DND-41 (cell line): ENCODE measurements at regions not wholly inside any gene's neighbourhood (a gene's known extent, or its start where the extent isn't known, plus 50 kb on each side); places are given as distances from the start of the nearest gene placed in this dataset.

ENCODE experiments used
- ATAC-seq: fragments of 200-7000 bp; cut with Tn5 transposase; 3 replicates; pipeline ENCODE4 v1.9.1; 2021; ENCODE audit warnings: low read depth; ENCODE audit not compliant: insufficient read depth
- DNase-seq: peaks from one replicate; pipeline ENCODE4 v3.0.0-alpha.2; 2020
- H2AFZ ChIP-seq: 2 replicates; pipeline ENCODE4 v1.6.0; 2012; ENCODE audit warnings: low read depth, low read length
- H3K27ac ChIP-seq: 2 replicates; pipeline ENCODE4 v1.5.1; 2012; ENCODE audit warnings: low read length, inconsistent platforms
- H3K27me3 ChIP-seq: fragments of 200-600 bp; sonication (generic); 2 replicates; pipeline ENCODE4 v1.6.0; 2012; ENCODE audit warnings: low read length, mild to moderate bottlenecking, inconsistent platforms; ENCODE audit not compliant: insufficient read depth, poor library complexity
- H3K36me3 ChIP-seq: 2 replicates; pipeline ENCODE4 v1.5.1; 2012; ENCODE audit warnings: low read length, inconsistent platforms; ENCODE audit not compliant: insufficient read depth
- H3K4me1 ChIP-seq: 2 replicates; pipeline ENCODE4 v1.5.1; 2012; ENCODE audit warnings: mild to moderate bottlenecking, low read length; ENCODE audit not compliant: insufficient read depth
- H3K4me2 ChIP-seq: 2 replicates; pipeline ENCODE4 v1.6.0; 2012; ENCODE audit warnings: mild to moderate bottlenecking, moderate library complexity, low read length, inconsistent platforms; ENCODE audit not compliant: insufficient read depth
- H3K4me3 ChIP-seq, 2 experiments: fragments of 200-600 bp in 1 of 2; shearing (Covaris generic) in 1 of 2; 2 replicates each; pipeline ENCODE4 v1.5.1; 2012 to 2016; ENCODE audit warnings: inconsistent platforms in 2 of 2, low read length in 2 of 2, mild to moderate bottlenecking in 2 of 2, low read depth in 1 of 2, moderate library complexity in 1 of 2
- H3K79me2 ChIP-seq: 2 replicates; pipeline ENCODE4 v1.6.0; 2012; ENCODE audit warnings: low read length, inconsistent platforms; ENCODE audit not compliant: insufficient read depth
- H3K9ac ChIP-seq: 2 replicates; pipeline ENCODE4 v1.6.0; 2012; ENCODE audit warnings: low read depth, mild to moderate bottlenecking, inconsistent platforms, low read length, moderate library complexity
- H3K9me3 ChIP-seq: 2 replicates; pipeline ENCODE4 v1.5.1; 2012; ENCODE audit warnings: low read length, moderate library complexity, mild to moderate bottlenecking, inconsistent platforms; ENCODE audit not compliant: insufficient read depth, severe bottlenecking
- H4K20me1 ChIP-seq: 2 replicates; pipeline ENCODE4 v1.6.0; 2012; ENCODE audit warnings: low read length; ENCODE audit not compliant: insufficient read depth
- CTCF ChIP-seq: IDR thresholded peaks from 2 replicates; pipeline ENCODE4 v1.5.1; 2012; ENCODE audit warnings: borderline replicate concordance, low read length, moderate library complexity, mild to moderate bottlenecking; ENCODE audit not compliant: poor library complexity, severe bottlenecking; ENCODE audit errors: extremely low read depth
- EZH2 ChIP-seq: IDR thresholded peaks from 3 replicates; pipeline ENCODE4 v1.6.1; 2012; ENCODE audit warnings: borderline replicate concordance, low read depth, mild to moderate bottlenecking, moderate library complexity, low read length, inconsistent platforms; ENCODE audit not compliant: severe bottlenecking

GRCh38 chr4:11857881-11858280 is 429.2 kb upstream of the HS3ST1 start:
- Histone ChIP-seq H2AFZ (no peak overlapping the region), H3K27ac (no peak overlapping the region), H3K79me2 (no peaks in the 10 kb centered on the region), H4K20me1 (no peaks in the 10 kb centered on the region), H3K4me1 (no peaks in the 10 kb centered on the region), H3K4me3 (no peak overlapping the region), H3K9ac (no peak overlapping the region), H3K9me3 (no peaks in the 10 kb centered on the region), H3K27me3 (no peaks in the 10 kb centered on the region), H3K4me2 (no peak overlapping the region), H3K36me3 (no peaks in the 10 kb centered on the region)
- no peak for TF ChIP-seq EZH2
- TF ChIP-seq CTCF, result no peak
- DNase-seq, result no peak
- ATAC-seq, result no peak

- Histone ChIP-seq H3K4me3 (no peak overlapping the region), H4K20me1 (no peaks in the 10 kb centered on the region), H3K27me3 (no peaks in the 10 kb centered on the region), H3K4me2 (no peak overlapping the region), H3K27ac (no peak overlapping the region), H3K79me2 (no peaks in the 10 kb centered on the region), H3K9me3 (no peaks in the 10 kb centered on the region), H3K9ac (no peak overlapping the region), H3K36me3 (no peaks in the 10 kb centered on the region), H3K4me1 (no peaks in the 10 kb centered on the region), H2AFZ (no peak overlapping the region)
- DNase-seq (no peak), ATAC-seq (no peak)
- TF ChIP-seq EZH2 (no peak), CTCF (no peak)
These were observed 418.5 kb upstream of the HS3ST1 start for GRCh38 chr4:11847167-11847566.

DNA sequence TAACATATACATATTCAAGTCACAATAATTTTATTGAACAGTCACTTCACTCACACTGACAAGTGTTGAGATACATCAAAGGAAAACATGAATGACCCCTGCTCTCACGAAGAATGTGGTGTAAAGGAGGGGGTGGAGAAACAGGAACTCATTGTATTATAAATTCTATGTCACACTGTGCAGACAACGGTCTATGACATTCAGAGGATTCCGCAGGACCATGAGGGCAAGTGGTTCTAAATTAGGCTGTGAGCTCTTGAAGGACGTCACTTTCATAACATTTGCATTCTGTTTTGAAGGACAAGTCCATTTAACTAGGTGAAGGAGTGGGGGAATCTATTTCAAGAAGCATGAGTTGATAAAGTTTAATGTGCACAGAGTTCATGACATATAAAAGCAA is 415.2 kb upstream of the HS3ST1 start:
- H3K4me2 ChIP-seq, result no peak overlapping the region
- ATAC-seq (no peak), DNase-seq (no peak)
- H3K9ac ChIP-seq, result no peak overlapping the region
- no peak overlapping the region for H3K4me3 ChIP-seq
- no peaks in the 10 kb centered on the region for H3K9me3 ChIP-seq
- TF ChIP-seq CTCF, result no peak
- no peaks in the 10 kb centered on the region for H3K4me1 ChIP-seq
- no peak overlapping the region for H2AFZ ChIP-seq
- H3K27ac ChIP-seq, result no peak overlapping the region
- H3K79me2 ChIP-seq, result no peaks in the 10 kb centered on the region
- no peaks in the 10 kb centered on the region for H3K36me3 ChIP-seq
- H4K20me1 ChIP-seq, result no peaks in the 10 kb centered on the region
- H3K27me3 ChIP-seq, result no peaks in the 10 kb centered on the region

DNA sequence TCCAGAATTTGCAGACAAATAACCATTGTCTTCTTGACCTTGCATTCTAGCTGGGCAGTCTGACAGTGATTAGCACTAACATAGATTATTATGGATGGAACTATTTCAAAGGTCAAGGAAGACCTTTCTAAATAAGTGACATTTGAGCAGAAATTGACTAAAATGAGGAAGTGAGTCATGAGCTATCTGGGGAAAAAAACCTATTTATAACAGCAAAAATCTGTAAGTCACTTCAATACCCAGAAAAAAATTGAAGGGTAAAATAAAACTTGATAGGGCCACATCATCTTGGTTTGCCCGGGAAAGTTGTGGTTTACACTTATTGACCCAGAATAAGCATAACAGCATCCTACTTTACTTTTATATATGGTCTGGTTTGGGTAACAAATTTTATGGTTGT is 414.6 kb upstream of the HS3ST1 start:
- H2AFZ ChIP-seq, result no peak overlapping the region
- no peak overlapping the region for H3K27ac ChIP-seq
- H3K4me2 ChIP-seq, result no peak overlapping the region
- no peaks in the 10 kb centered on the region for H3K36me3 ChIP-seq
- H3K4me1 ChIP-seq, result no peaks in the 10 kb centered on the region
- ATAC-seq, result no peak
- TF ChIP-seq CTCF (no peak), EZH2 (no peak)
- H3K9me3 ChIP-seq, result no peaks in the 10 kb centered on the region
- DNase-seq, result no peak
- no peak overlapping the region for H3K4me3 ChIP-seq
- H3K27me3 ChIP-seq, result no peaks in the 10 kb centered on the region
- no peaks in the 10 kb centered on the region for H4K20me1 ChIP-seq
- H3K79me2 ChIP-seq, result no peaks in the 10 kb centered on the region
- no peak overlapping the region for H3K9ac ChIP-seq
